NCI-H748 (cell line): ENCODE measurements at regions not wholly inside any gene's neighbourhood (a gene's known extent, or its start where the extent isn't known, plus 50 kb on each side); places are given as distances from the start of the nearest gene placed in this dataset.

ENCODE experiments used
- DNase-seq: peaks from one replicate; lab custom pipeline; 2025; ENCODE audit not compliant: unreplicated experiment; lab: John Stamatoyannopoulos, UW

DNA sequence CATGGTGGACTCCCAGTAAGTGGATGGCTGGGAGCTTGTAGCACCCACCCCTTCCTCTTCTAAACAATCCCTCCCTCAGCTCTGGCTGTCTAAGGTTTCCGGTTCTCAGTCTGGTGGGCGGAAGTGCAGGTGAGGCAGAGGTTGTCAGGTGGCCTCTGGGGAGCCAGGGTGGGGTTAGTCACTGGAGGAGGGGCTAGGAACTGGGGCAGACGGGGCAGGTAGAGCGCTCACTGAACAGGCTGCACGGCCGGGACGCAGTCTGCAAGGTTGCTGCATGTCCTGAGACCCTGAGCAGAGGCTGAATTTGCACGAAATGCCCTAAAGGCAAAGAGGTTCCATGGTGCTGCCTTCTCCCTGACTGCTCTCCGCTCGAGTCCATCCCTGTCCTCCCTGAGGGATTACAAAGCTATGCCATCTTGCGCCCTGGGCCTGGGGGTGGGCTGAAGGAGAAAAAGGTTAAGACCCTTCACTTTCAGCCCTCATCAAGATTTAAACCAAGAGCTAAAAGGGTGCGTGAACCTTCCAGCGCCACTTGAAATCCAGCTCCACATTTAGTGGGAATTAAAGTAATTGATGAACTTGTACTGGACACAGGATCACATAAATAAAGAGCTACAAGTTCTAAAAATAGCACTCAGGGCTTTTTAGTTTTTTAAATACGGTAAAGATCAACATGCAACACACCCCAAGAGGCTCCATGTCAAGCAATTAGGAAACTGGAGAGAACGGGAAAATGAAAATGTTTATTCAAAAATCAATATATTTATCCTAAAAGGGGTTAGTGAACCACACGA lies 62.3 kb upstream of the CTBP2 start:
- DNase-seq: no peak

GRCh38 chr10:125221716-125222115 lies 61.4 kb upstream of the CTBP2 start:
- no peak for DNase-seq

GRCh38 chr10:125219776-125220175 lies 59.4 kb upstream of the CTBP2 start:
- no peak for DNase-seq

- DNase-seq: no peak
Observed at GRCh38 chr10:125218967-125219366, 58.6 kb upstream of the CTBP2 start.

DNA sequence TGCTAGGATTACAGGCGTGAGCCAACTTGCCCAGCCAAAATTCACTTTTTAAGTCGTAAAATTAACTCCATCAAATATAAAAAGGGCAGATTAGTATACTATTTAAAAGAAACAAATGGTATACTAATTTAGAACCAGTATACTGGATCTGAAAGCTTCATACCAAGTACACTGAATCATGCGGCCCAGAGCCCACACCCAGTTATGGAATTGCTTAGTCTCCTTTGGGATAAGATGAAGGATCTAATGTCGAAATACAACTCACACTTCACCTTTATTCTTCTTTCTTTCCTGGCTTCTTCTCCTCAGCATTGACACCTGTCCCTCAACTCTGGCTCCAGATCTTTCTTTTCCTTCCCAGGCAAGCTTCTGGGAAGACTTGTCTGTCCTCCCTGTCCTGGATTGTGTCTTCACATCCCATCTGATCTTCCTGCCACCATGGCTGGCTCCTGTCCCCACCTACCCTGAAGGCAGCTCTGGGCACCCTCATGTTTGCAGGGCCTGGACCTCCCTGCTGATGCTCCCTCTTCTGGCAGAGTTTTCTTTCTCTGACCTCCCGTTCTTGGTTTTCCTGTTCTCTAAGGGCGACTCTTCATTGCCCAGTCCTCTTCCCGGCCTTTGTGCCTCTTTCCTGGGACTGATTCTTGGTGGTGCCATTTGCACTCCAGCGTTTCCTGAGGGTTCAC lies 57.8 kb upstream of the CTBP2 start:
- no peak for DNase-seq

DNA sequence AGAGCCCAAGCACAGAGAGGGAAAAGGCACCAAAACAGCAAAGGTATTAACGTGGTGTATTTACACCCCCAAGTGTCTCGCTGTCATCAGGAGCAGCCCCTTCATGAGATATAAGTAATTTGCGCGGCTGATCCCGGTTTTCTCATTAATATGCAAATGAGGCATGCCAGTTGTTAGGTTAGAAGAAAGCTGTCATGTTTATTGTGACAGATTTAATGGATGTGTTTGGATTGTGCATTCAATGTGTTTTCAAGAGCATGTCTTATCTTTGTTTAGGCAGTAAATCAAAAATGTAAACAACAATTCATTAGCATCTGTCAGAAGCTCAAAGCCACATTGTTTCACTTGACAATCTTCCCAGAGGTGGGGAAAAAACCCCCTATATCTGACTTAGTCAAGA lies 56.5 kb upstream of the CTBP2 start:
- DNase-seq: no peak

- no peak for DNase-seq
Observed at GRCh38 chr10:125216309-125216708, 55.9 kb upstream of the CTBP2 start.

DNA sequence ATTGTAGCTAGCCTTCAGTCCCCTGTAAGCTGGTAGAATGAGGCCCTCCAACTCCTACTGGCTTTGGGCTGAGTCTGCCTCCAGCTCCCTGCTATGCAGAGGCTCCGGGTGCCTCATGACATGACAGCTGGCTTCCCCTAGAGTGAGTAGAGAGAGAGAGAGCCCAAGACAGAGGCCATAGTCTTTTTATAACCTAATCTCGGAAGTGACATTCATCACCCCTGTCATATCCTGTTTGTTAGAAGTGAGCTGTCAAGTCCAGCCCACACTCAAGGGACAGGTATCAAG lies 53.9 kb upstream of the CTBP2 start:
- no peak for DNase-seq

GRCh38 chr10:125213541-125214282 lies 53.3 kb upstream of the CTBP2 start:
- no peak for DNase-seq

DNA sequence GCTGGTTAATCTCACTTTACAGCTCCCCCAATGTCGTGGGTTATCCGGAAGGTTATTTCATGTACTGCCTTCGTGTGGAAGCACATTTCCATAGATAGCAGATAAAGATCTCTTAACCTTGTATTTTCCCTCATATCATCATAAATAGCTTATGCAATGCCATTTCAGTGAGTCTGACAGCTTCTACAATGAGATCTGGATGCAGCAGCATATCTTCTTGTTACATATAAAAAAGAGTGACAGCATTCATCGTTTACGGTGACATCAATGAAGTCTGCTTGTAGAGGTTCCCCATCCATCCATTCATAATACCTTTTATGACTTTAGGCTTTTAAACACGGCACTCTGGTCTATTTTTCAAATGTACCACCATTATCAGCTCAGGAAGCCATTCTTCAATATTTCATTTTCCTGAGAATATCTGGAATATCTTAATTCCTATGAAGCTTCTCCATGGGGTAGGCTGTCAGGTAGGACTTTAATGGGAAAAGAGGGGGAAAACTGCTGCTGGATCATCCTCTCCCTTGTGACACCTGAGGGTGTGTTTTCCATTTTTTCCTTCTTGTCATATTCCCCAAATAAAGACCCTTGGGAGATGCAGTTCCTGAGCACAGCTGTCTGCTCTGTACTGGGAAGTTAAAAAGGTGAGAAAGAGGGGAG lies 51.9 kb upstream of the CTBP2 start:
- no peak for DNase-seq
